ENCODE measurements at regions not wholly inside any gene's neighbourhood (a gene's known extent, or its start where the extent isn't known, plus 50 kb on each side); places are given as distances from the start of the nearest gene placed in this dataset.

GRCh38 chr16:17543073-17543472 lies 72.3 kb upstream of the XYLT1 start:
- no peak for TF ChIP-seq YY1 (IDR thresholded peaks at IDR 0.05; ENCODE audit: insufficient read depth, insufficient read length)
- no peak for TF ChIP-seq ZNF274 (IDR thresholded peaks at IDR 0.05; ENCODE audit: low read depth, low read length)
